HEK293 (cell line): ENCODE measurements at regions not wholly inside any gene's neighbourhood (a gene's known extent, or its start where the extent isn't known, plus 50 kb on each side); places are given as distances from the start of the nearest gene placed in this dataset.

Experiments
- CTCF ChIA-PET: fragments of 350-600 bp; formaldehyde crosslinking; extraction: SDS; loops from one replicate; lab custom pipeline; 2021; ENCODE audit warnings: antibody characterized with exemption; lab: Yijun Ruan, JAX
- POLR2A ChIA-PET: fragments of 300-600 bp; formaldehyde crosslinking; extraction: SDS; loops from one replicate; lab custom pipeline; 2020; ENCODE audit warnings: antibody characterized with exemption, inconsistent platforms; lab: Yijun Ruan, JAX
- H3K27ac ChIP-seq: fragments of 200-500 bp; sonication (Bioruptor generic); 2 replicates; pipeline ENCODE4 v1.5.1; 2014; ENCODE audit warnings: low read depth, low read length, control low read depth, inconsistent platforms; ENCODE audit errors: extremely low read depth
- H3K36me3 ChIP-seq, 2 experiments: fragments of 200-500 bp in 1 of 2; sonication (Bioruptor generic) in 1 of 2; 1 replicate in 1 of 2; 2 replicates in 1 of 2; pipeline ENCODE4 v1.5.1; 2014 to 2017; ENCODE audit warnings: inconsistent platforms in 2 of 2, low read length in 2 of 2; ENCODE audit not compliant: control insufficient read depth in 2 of 2, insufficient read depth in 1 of 2
- H3K4me1 ChIP-seq: fragments of 200-500 bp; sonication (Bioruptor generic); 2 replicates; pipeline ENCODE4 v1.5.1; 2014; ENCODE audit warnings: mild to moderate bottlenecking, low read length, inconsistent platforms; ENCODE audit not compliant: control insufficient read depth, insufficient read depth
- H3K4me3 ChIP-seq: 2 replicates; pipeline ENCODE4 v1.5.1; 2011; ENCODE audit warnings: low read depth, mild to moderate bottlenecking, control low read depth, low read length, moderate library complexity
- H3K9me3 ChIP-seq: fragments of 200-500 bp; sonication (Bioruptor generic); 2 replicates; pipeline ENCODE4 v1.5.1; 2014; ENCODE audit warnings: low read depth, low read length, inconsistent platforms; ENCODE audit not compliant: control insufficient read depth, insufficient read depth
- GLI4 ChIP-seq: fragments of 450-650 bp; formaldehyde crosslinking; IDR thresholded peaks from 2 replicates; pipeline ENCODE4 v1.5.1; 2016; ENCODE audit warnings: missing biosample characterization, missing genetic modification characterization
- HOXD13 ChIP-seq: sonication (generic); formaldehyde crosslinking; IDR thresholded peaks from 2 replicates; pipeline ENCODE4 v1.8.0; 2022; ENCODE audit warnings: missing genetic modification reagents, borderline replicate concordance
- MZF1 ChIP-seq: fragments of 450-650 bp; formaldehyde crosslinking; IDR thresholded peaks from 2 replicates; pipeline ENCODE4 v1.5.1; 2017; ENCODE audit warnings: missing biosample characterization, missing genetic modification characterization, borderline replicate concordance
- SETDB1 ChIP-seq: IDR thresholded peaks from one replicate; pipeline ENCODE4 v1.6.1; 2017; ENCODE audit warnings: mild to moderate bottlenecking, low read length, moderate library complexity, mixed read lengths; ENCODE audit not compliant: insufficient read length
- TCF7L2 ChIP-seq: IDR thresholded peaks from 2 replicates; pipeline ENCODE4 v1.6.1; 2011; ENCODE audit warnings: low read depth, mild to moderate bottlenecking, inconsistent platforms, low read length, moderate library complexity, borderline replicate concordance
- TRIM28 ChIP-seq: IDR thresholded peaks from 2 replicates; pipeline ENCODE4 v1.6.1; 2011; ENCODE audit warnings: low read length, control low read depth, borderline replicate concordance
- ZBTB20 ChIP-seq: fragments of 450-650 bp; formaldehyde crosslinking; IDR thresholded peaks from 2 replicates; pipeline ENCODE4 v1.5.1; 2016; ENCODE audit warnings: missing biosample characterization, missing genetic modification characterization
- ZBTB8A ChIP-seq: fragments of 450-650 bp; formaldehyde crosslinking; IDR thresholded peaks from 2 replicates; pipeline ENCODE4 v1.5.1; 2016; ENCODE audit warnings: missing biosample characterization, missing genetic modification characterization
- ZFP3 ChIP-seq: fragments of 450-650 bp; formaldehyde crosslinking; IDR thresholded peaks from 2 replicates; pipeline ENCODE4 v1.5.1; 2016; ENCODE audit warnings: low read depth, missing biosample characterization, missing genetic modification characterization
- ZNF138 ChIP-seq: fragments of 450-650 bp; formaldehyde crosslinking; IDR thresholded peaks from 2 replicates; pipeline ENCODE4 v1.5.1; 2016; ENCODE audit warnings: missing biosample characterization, missing genetic modification characterization, borderline replicate concordance
- ZNF157 ChIP-seq: fragments of 450-650 bp; formaldehyde crosslinking; IDR thresholded peaks from 2 replicates; pipeline ENCODE4 v1.5.1; 2016; ENCODE audit warnings: missing biosample characterization, missing genetic modification characterization
- ZNF248 ChIP-seq: fragments of 450-650 bp; formaldehyde crosslinking; IDR thresholded peaks from 2 replicates; pipeline ENCODE4 v1.5.1; 2017; ENCODE audit warnings: missing biosample characterization, missing genetic modification characterization
- ZNF311 ChIP-seq: fragments of 450-650 bp; formaldehyde crosslinking; IDR thresholded peaks from 2 replicates; pipeline ENCODE4 v1.5.1; 2017; ENCODE audit warnings: missing biosample characterization, missing genetic modification characterization, borderline replicate concordance
- ZNF561 ChIP-seq: fragments of 450-650 bp; IDR thresholded peaks from 2 replicates; pipeline ENCODE4 v1.5.1; 2018; ENCODE audit warnings: missing biosample characterization, missing genetic modification characterization, borderline replicate concordance
- ZNF596 ChIP-seq: fragments of 450-650 bp; IDR thresholded peaks from 2 replicates; pipeline ENCODE4 v1.5.0; 2018; ENCODE audit warnings: missing biosample characterization, mild to moderate bottlenecking, missing genetic modification characterization, moderate library complexity
- ZNF621 ChIP-seq: fragments of 450-650 bp; formaldehyde crosslinking; IDR thresholded peaks from 2 replicates; pipeline ENCODE4 v1.5.1; 2017; ENCODE audit warnings: missing biosample characterization, missing genetic modification characterization
- ZNF658 ChIP-seq: fragments of 450-650 bp; formaldehyde crosslinking; IDR thresholded peaks from 2 replicates; pipeline ENCODE4; 2016; ENCODE audit warnings: missing biosample characterization, missing genetic modification characterization
- ZNF747 ChIP-seq: fragments of 450-650 bp; formaldehyde crosslinking; IDR thresholded peaks from 2 replicates; pipeline ENCODE4 v1.5.1; 2016; ENCODE audit warnings: missing biosample characterization, missing genetic modification characterization
- ZNF792 ChIP-seq: fragments of 450-650 bp; formaldehyde crosslinking; IDR thresholded peaks from 2 replicates; pipeline ENCODE4 v1.5.1; 2016; ENCODE audit warnings: missing biosample characterization, missing genetic modification characterization
- TF ChIP-seq, protein P1 (sequence below): fragments of 450-650 bp; formaldehyde crosslinking; IDR thresholded peaks from 2 replicates; pipeline ENCODE4 v1.5.1; 2016; ENCODE audit warnings: missing biosample characterization, missing genetic modification characterization
- TF ChIP-seq, protein P2 (sequence below): fragments of 450-650 bp; formaldehyde crosslinking; IDR thresholded peaks from 2 replicates; pipeline ENCODE4 v1.5.1; 2016; ENCODE audit warnings: missing biosample characterization, missing genetic modification characterization, low read depth
- TF ChIP-seq, protein P3 (sequence below): fragments of 450-650 bp; formaldehyde crosslinking; IDR thresholded peaks from 2 replicates; pipeline ENCODE4 v1.5.1; 2016; ENCODE audit warnings: missing biosample characterization, missing genetic modification characterization, low read depth
- TF ChIP-seq, protein P4 (sequence below): fragments of 450-650 bp; formaldehyde crosslinking; IDR thresholded peaks from 2 replicates; pipeline ENCODE4 v1.5.1; 2016; ENCODE audit warnings: missing biosample characterization, missing genetic modification characterization
- TF ChIP-seq, protein P5 (sequence below): fragments of 450-650 bp; formaldehyde crosslinking; IDR thresholded peaks from 2 replicates; pipeline ENCODE4 v1.5.1; 2016; ENCODE audit warnings: missing biosample characterization, missing genetic modification characterization
- TF ChIP-seq, protein P6 (sequence below): fragments of 450-650 bp; formaldehyde crosslinking; IDR thresholded peaks from 2 replicates; pipeline ENCODE4 v1.5.1; 2016; ENCODE audit warnings: missing biosample characterization, missing genetic modification characterization

DNA sequence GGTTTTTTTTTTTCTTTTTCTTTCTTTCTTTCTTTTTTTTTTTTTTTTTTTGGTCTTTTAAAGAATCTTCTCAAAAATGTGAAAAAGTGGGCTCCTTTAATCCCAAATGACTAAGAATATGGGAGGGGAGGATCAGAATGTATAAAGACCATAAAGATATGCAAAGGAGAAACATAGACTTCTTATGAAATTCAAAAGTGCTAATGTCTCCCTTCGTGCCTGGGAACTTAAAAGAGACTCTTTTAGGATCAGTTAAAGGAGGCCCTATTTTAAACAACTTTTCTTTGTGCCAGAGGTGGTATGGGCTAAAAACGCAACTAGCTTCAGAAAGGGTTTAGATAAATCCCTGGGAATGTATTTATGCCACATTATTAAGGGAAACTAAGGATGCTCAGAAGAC, 54.2 kb upstream of the KAZN start (continued):
- TF ChIP-seq, protein P1, sequence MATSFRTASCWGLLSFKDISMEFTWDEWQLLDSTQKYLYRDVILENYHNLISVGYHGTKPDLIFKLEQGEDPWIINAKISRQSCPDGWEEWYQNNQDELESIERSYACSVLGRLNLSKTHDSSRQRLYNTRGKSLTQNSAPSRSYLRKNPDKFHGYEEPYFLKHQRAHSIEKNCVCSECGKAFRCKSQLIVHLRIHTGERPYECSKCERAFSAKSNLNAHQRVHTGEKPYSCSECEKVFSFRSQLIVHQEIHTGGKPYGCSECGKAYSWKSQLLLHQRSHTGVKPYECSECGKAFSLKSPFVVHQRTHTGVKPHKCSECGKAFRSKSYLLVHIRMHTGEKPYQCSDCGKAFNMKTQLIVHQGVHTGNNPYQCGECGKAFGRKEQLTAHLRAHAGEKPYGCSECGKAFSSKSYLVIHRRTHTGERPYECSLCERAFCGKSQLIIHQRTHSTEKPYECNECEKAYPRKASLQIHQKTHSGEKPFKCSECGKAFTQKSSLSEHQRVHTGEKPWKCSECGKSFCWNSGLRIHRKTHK: no peak
- TF ChIP-seq ZNF596 (tag by site-specific recombination): no peak
- no peak for TF ChIP-seq ZBTB20 (tag by site-specific recombination)
- no peak for TF ChIP-seq TRIM28
- TF ChIP-seq ZNF658 (tag by site-specific recombination): no peak
- no peak for TF ChIP-seq TCF7L2

DNA sequence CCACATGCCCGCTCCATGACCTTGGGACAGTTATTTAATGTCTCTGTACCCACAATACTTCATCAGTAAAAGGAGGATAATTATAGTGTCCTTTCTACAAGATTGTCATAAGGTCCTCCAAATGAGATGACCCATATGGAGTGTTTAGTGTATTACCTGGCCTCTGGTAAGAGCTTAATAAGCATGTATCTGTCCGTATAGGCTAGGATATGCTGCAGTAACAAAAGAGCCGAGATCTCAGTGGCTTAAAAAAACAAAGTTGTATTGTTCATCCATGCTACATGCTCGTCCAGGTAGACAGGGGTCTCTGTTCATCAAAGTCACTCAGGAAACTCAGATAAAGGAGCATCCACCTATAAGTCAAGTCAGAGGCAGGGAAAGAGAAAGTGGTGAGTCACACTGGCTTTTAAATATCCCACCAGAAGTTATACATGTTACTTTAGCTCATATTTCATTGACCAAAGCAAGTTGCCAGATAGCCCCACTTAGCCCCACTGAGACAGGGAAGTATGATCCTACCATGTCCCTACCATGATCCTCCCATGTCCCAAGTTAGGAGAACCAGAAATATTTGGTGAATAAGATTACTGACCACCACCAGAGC, 53.0 kb upstream of the KAZN start:
- POLR2A ChIA-PET: no interaction called here
- Histone ChIP-seq H3K4me3 (no peak overlapping the region), H3K36me3 (no peaks in the 10 kb centered on the region), H3K9me3 (no peaks in the 10 kb centered on the region), H3K4me1 (no peaks in the 10 kb centered on the region), H3K27ac (no peak overlapping the region)
- CTCF ChIA-PET: interaction anchor here (0.5 to 0.6 kb wide), 2 partner anchors 114 to 553 kb away, joined by 3 read pairs; no protein-coding TSS in a partner anchor
- no peak for TF ChIP-seq ZNF248
- TF ChIP-seq ZNF561 (tag by site-specific recombination): no peak
- TF ChIP-seq, protein P2, sequence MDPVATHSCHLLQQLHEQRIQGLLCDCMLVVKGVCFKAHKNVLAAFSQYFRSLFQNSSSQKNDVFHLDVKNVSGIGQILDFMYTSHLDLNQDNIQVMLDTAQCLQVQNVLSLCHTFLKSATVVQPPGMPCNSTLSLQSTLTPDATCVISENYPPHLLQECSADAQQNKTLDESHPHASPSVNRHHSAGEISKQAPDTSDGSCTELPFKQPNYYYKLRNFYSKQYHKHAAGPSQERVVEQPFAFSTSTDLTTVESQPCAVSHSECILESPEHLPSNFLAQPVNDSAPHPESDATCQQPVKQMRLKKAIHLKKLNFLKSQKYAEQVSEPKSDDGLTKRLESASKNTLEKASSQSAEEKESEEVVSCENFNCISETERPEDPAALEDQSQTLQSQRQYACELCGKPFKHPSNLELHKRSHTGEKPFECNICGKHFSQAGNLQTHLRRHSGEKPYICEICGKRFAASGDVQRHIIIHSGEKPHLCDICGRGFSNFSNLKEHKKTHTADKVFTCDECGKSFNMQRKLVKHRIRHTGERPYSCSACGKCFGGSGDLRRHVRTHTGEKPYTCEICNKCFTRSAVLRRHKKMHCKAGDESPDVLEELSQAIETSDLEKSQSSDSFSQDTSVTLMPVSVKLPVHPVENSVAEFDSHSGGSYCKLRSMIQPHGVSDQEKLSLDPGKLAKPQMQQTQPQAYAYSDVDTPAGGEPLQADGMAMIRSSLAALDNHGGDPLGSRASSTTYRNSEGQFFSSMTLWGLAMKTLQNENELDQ (tag by site-specific recombination): no peak
- peak; percentile 92 for TF ChIP-seq SETDB1
- TF ChIP-seq ZNF747 (tag by site-specific recombination): no peak
- peak; percentile 93 for TF ChIP-seq TRIM28
- no peak for TF ChIP-seq HOXD13 (CRISPR knock-in tag)
- TF ChIP-seq ZFP3 (tag by site-specific recombination): no peak
- no peak for TF ChIP-seq MZF1
- TF ChIP-seq, protein P3, sequence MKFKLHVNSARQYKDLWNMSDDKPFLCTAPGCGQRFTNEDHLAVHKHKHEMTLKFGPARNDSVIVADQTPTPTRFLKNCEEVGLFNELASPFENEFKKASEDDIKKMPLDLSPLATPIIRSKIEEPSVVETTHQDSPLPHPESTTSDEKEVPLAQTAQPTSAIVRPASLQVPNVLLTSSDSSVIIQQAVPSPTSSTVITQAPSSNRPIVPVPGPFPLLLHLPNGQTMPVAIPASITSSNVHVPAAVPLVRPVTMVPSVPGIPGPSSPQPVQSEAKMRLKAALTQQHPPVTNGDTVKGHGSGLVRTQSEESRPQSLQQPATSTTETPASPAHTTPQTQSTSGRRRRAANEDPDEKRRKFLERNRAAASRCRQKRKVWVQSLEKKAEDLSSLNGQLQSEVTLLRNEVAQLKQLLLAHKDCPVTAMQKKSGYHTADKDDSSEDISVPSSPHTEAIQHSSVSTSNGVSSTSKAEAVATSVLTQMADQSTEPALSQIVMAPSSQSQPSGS (tag by site-specific recombination): no peak
- no peak for TF ChIP-seq ZNF157 (tag by site-specific recombination)

DNA sequence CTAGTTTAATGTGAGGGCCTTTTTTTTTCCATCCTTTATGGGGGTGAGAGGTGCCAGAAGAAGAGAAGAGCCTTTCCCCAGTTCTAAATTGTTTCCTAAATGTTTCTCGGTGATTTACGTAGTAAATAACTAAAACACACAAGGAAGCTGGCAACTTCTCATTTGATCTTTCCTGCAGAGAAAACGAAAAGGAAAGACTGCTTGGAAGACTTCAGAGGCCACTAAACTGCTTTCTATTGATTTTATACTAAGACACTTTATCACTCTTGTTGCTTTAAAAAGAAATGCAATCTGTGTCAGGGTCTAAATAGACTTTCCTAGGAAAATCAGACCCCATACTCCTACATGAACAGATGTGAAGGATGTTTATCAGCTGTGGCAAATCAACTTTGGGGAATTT, 52.1 kb upstream of the KAZN start:
- CTCF ChIA-PET: interaction anchor here (0.5 to 0.7 kb wide), 2 partner anchors 24 to 552 kb away, joined by 3 to 4 read pairs; no protein-coding TSS in a partner anchor

More for the DNA sequence above, 52.1 kb upstream of the KAZN start:
- Histone ChIP-seq H3K9me3 (no peaks in the 10 kb centered on the region), H3K4me3 (no peak overlapping the region), H3K36me3 (no peaks in the 10 kb centered on the region), H3K27ac (no peak overlapping the region), H3K4me1 (no peaks in the 10 kb centered on the region)
- TF ChIP-seq ZNF792 (tag by site-specific recombination) (no peak), ZBTB8A (tag by site-specific recombination) (no peak), ZNF138 (tag by site-specific recombination) (no peak), ZNF621 (tag by site-specific recombination) (no peak), ZNF311 (tag by site-specific recombination) (no peak), ZNF561 (tag by site-specific recombination) (no peak), GLI4 (tag by site-specific recombination) (no peak)
- TF ChIP-seq, protein P4, sequence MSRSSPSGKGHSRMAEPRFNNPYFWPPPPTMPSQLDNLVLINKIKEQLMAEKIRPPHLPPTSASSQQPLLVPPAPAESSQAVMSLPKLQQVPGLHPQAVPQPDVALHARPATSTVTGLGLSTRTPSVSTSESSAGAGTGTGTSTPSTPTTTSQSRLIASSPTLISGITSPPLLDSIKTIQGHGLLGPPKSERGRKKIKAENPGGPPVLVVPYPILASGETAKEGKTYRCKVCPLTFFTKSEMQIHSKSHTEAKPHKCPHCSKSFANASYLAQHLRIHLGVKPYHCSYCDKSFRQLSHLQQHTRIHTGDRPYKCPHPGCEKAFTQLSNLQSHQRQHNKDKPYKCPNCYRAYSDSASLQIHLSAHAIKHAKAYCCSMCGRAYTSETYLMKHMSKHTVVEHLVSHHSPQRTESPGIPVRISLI (tag by site-specific recombination): no peak
- TF ChIP-seq, protein P5, sequence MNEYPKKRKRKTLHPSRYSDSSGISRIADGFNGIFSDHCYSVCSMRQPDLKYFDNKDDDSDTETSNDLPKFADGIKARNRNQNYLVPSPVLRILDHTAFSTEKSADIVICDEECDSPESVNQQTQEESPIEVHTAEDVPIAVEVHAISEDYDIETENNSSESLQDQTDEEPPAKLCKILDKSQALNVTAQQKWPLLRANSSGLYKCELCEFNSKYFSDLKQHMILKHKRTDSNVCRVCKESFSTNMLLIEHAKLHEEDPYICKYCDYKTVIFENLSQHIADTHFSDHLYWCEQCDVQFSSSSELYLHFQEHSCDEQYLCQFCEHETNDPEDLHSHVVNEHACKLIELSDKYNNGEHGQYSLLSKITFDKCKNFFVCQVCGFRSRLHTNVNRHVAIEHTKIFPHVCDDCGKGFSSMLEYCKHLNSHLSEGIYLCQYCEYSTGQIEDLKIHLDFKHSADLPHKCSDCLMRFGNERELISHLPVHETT: no peak
- TF ChIP-seq, protein P6, sequence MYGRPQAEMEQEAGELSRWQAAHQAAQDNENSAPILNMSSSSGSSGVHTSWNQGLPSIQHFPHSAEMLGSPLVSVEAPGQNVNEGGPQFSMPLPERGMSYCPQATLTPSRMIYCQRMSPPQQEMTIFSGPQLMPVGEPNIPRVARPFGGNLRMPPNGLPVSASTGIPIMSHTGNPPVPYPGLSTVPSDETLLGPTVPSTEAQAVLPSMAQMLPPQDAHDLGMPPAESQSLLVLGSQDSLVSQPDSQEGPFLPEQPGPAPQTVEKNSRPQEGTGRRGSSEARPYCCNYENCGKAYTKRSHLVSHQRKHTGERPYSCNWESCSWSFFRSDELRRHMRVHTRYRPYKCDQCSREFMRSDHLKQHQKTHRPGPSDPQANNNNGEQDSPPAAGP (tag by site-specific recombination): no peak
- POLR2A ChIA-PET: no interaction called here
